HG03558 (cell line): ENCODE measurements at regions not wholly inside any gene's neighbourhood (a gene's known extent, or its start where the extent isn't known, plus 50 kb on each side); places are given as distances from the start of the nearest gene placed in this dataset.
"Not testable (repeated sequence)": the region's sequence is repeated elsewhere in the genome, so short reads cannot be mapped to it uniquely, and the experiment has no call there.

ENCODE experiments used
- ATAC-seq: cut with Tn5 transposase; IDR thresholded peaks from one replicate; pipeline ENCODE4 v1.9.1; 2021; ENCODE audit warnings: moderate number of reproducible peaks; ENCODE audit not compliant: unreplicated experiment; ENCODE audit errors: extremely low read depth

DNA sequence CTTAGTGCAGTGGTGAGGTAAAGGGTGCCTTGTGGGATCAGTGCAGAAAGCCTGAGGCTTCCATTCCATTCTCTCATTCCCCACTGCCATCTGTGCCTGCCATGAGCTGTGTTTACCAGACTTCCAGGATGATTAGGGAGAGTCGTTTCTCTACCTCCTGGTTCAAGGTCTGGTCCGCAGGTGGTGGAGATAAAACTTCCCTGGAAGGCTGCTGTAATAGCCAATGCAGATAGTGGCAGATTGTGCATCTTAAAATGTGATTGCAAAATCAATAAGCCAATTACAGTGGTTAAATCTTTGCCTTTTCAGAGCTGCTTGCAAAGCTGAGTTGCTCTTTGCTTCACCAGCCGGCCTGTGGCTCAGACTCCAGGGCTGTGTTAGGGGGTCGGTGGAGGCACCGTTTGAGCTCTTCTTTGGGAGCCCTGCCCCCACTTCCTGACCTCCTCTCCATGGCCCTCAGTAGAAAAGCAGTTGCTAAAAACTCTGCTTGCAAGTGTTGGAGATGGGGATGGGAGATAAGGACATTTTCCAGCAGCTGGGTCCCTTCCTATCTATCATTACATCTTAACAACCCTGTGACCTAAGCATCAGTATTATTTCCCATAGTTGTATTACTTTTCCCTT lies 95.2 kb upstream of the HS6ST1 start:
- ATAC-seq: no peak

DNA sequence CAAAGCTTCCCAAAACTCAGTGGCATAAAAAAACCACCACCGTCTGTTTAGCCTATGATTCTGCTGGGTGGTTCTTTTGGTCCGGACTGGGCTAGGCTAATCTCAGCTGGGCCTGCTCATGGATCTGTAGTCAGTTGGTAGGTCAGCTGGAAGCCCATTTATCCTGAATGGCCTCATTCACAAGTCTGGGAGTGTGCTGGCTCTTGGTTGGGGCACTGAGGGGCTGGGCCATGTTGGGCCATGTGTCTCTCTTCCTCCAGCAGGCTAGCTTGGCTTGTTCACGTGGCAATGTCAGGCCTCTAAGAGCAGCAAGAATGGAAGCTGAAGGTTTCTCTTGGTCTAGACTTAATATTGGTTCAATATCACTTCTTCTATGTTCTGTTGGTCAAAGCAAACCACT lies 95.7 kb upstream of the HS6ST1 start:
- no peak for ATAC-seq

- no peak for ATAC-seq
Observed at GRCh38 chr2:128414946-128415778, 96.5 kb upstream of the HS6ST1 start.

DNA sequence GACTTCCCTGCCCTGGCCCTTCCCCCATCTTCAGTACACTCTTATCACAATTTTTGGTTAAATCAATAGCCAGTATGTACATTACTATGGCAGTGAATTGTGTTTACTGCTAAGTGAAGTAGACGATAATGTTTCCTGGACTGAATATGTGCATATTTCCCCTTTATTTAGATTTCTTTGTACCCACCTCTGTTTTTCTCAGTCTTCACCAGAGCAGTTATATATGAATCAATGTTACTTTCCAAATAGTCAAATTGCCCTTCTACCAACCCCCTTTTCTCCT lies 97.1 kb upstream of the HS6ST1 start:
- ATAC-seq: no peak

GRCh38 chr2:128416109-128416785 lies 97.6 kb upstream of the HS6ST1 start:
- ATAC-seq: no peak

DNA sequence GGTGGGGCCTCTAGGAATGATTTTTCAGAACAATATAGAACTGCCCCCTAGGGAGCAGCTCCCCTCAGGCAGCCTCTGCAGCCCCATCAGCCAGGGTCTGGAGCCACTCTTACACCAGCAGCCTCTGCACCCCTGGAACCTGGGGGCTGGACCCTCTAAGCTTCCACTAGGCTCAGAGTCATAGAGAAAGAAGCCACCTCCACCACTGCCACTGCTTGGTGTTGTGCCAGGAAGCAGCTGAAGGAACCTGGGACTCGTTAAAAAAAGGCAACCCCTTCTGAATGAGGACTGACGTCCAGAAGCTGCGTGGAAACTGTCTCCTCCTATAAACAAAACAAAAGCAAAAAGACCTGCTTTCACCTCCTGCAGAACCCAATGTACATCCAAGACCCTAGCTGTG lies 98.1 kb upstream of the HS6ST1 start:
- no peak for ATAC-seq

DNA sequence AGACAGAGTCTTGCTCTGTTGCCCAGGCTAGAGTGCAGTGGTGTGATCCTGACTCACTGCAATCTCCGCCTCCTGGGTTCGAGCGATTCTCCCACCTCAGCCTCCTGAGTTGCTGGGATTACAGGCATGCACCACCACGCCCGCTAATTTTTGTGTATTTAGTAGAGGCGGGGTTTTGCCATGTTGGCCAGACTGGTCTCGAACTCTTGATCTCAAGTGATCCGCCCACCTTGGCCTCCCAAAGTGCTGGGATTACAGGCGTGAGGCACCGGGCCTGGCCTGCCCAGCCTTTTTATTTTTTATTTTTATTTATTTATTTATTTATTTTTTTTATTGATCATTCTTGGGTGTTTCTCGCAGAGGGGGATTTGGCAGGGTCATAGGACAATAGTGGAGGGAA lies 98.6 kb upstream of the HS6ST1 start:
- not testable (repeated sequence) for ATAC-seq

GRCh38 chr2:128420131-128420530 lies 101.5 kb upstream of the HS6ST1 start:
- ATAC-seq: no peak

GRCh38 chr2:128420776-128421175 lies 102.1 kb upstream of the HS6ST1 start:
- no peak for ATAC-seq

DNA sequence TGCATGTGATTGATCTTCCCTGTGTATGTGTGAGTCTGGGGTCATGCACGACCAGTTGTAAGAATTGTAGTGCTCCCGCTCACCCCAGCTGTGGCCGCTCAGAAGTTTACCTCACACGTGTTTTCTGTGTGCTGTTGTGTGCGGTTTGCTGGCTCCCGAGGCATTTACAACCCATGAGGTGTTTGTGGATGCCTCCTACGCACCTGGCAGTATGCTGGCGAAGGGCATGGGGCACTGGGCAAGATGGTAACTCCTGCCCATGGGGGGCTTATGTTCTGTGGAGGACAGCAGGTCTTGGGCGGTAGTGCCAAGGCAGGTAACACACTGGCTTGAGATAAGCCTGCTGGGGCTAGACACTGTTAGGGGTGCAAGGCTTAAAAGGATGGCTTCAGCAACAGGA lies 102.6 kb upstream of the HS6ST1 start:
- ATAC-seq: no peak

DNA sequence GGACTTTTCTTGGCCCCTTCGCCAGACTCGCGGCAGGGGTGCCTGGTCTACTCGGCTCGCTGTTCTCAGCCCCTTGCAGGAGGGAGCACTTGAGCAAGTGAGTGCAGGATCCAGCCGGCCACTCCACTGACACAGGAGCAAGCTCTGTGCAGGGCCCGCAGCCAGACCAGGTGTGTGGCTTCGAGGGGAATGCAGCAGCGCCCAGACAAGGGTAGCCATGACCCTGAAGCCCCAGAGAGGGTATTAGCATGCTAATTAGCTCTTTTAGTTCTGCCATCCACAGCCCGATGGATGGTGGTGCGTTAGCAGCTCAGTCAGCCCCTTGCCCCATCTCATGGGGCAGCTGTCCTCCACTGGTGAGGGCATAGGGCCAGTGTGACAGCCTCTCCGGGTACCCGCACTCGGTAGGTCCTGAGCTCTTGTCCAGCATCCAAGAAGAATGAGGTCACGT lies 103.2 kb upstream of the HS6ST1 start:
- ATAC-seq: no peak

- no peak for ATAC-seq
Observed at GRCh38 chr2:128422571-128422970, 103.9 kb upstream of the HS6ST1 start.

GRCh38 chr2:128423788-128424165 lies 105.1 kb upstream of the HS6ST1 start:
- no peak for ATAC-seq

GRCh38 chr2:128424406-128425171 lies 105.9 kb upstream of the HS6ST1 start:
- ATAC-seq: no peak

GRCh38 chr2:128425216-128425615 lies 106.5 kb upstream of the HS6ST1 start:
- no peak for ATAC-seq

DNA sequence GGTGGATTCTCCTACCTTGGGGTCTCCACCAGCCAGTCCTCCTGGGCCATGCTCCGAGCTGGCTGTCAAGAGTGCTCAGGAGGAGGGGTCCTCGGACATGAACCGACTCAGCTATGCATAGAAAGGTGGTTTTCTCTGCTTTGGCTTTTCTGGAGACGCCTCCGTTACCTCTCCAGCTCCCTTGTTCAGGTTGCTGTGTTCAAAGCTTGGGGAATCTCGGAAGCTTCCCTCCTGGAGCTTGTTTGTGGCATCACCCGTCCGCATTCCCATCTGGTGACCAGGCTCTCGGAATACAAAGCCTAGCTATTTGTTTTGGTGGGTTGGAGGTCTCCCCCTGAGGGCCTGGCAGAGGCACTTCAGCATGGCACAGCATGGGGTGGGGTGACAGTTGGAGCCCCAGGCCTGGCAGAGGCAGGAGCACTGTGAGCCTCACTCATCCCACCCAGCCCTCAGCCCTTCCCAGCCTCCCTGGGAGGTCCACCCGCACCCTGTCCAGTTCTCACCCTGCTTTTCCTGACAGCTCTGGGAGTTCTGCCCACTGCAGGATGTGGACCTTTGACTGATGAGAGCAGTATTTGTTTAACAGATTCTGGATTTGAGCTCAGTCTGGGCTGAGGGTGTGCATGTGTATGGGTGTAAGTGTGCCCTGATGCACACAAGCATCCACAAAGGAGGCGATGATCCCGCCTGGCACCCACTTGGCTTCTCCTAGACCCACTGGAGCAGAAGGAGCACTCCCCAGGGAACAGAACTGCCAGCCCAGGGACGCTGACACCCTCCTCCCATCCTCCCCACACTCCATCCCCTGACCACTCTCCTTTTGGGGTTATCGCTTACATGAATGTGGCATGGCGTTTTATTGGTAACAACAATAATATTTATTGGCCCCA lies 107.3 kb upstream of the HS6ST1 start:
- ATAC-seq: no peak

- ATAC-seq: no peak
Observed at GRCh38 chr2:128427413-128427755, 108.7 kb upstream of the HS6ST1 start.

DNA sequence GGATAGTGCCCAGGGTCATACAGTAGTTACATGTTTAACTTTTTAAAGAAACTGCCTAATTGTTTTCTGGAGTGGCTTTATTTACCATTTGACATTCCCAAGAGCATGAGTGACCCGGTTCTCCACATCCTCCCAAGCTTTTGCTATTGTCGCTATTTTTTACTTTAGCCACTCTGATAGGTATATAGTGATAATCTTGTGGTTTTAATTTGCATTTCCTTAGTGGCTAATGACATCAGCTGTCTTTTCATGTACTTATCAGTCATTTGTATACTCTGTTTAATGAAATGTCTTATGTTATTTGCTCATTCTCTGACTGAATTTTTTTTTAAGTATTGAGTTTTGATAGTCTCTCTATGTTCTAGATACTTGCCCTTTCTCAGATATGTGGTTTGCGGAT lies 109.7 kb upstream of the HS6ST1 start:
- no peak for ATAC-seq

DNA sequence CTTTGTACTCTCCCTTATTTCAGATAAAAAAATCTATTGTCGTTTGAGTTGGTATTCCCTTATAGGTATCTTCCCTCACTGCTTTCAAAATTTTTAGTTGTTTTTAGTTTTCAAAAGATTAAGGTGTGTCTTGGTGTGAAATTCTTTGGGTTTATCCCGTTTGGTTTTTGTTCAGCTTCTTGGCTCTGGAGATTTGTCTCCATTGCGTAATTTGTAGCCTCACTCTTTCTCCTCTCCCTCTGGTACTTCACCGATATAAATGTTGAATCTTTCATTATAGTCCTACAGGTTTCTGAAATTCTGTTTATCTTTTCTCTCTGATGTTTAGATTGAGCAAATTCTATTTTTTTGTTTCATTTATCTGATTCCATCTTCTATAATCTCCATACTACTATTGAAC lies 113.8 kb upstream of the HS6ST1 start:
- ATAC-seq: no peak
